ENCODE measurements at regions not wholly inside any gene's neighbourhood (a gene's known extent, or its start where the extent isn't known, plus 50 kb on each side); places are given as distances from the start of the nearest gene placed in this dataset.

GRCh38 chr1:87791931-87792740 is 463.5 kb downstream of the LMO4 start:
- no peak overlapping the region for H3K4me3 ChIP-seq (ENCODE audit: low read length in 2 of 2)
- H3K9me3 ChIP-seq (replicated peaks in 1 of 2; ENCODE audit: control insufficient read depth in 2 of 2, insufficient read depth in 1 of 2, low read depth in 1 of 2, low read length in 2 of 2): no peaks in the 10 kb centered on the region
- no peak overlapping the region for H3K4ac ChIP-seq (ENCODE audit: low read length)
- H2AK5ac ChIP-seq (ENCODE audit: low read depth, low read length): no peak overlapping the region
- H3K18ac ChIP-seq (ENCODE audit: low read length): no peak overlapping the region
- no peaks in the 10 kb centered on the region for H3K4me1 ChIP-seq (ENCODE audit: control insufficient read depth in 2 of 2, insufficient read depth in 1 of 2, low read depth in 1 of 2, low read length in 2 of 2)
- H2BK120ac ChIP-seq (ENCODE audit: low read depth, low read length): no peak overlapping the region
- H3K79me1 ChIP-seq (ENCODE audit: low read depth, low read length): no peaks in the 10 kb centered on the region
- no peak overlapping the region for H3K14ac ChIP-seq (ENCODE audit: low read length)
- H4K91ac ChIP-seq (ENCODE audit: low read depth, low read length, poor library complexity): no peak overlapping the region
- no peak overlapping the region for H3K4me2 ChIP-seq (ENCODE audit: insufficient read depth, low read length, poor library complexity, severe bottlenecking)
- no peak overlapping the region for H3K23ac ChIP-seq (ENCODE audit: low read depth, low read length, poor library complexity)
- no peak overlapping the region for H2BK12ac ChIP-seq (ENCODE audit: low read length)
- H3K9ac ChIP-seq (ENCODE audit: low read depth, low read length, poor library complexity): no peak overlapping the region
- H3K27ac ChIP-seq (replicated peaks; ENCODE audit: low read length): no peak overlapping the region
- H3K27me3 ChIP-seq (ENCODE audit: control insufficient read depth in 3 of 3, insufficient read depth in 3 of 3, low read depth in 1 of 3, low read length in 3 of 3): no peaks in the 10 kb centered on the region
- H2AFZ ChIP-seq (ENCODE audit: low read length): no peak overlapping the region
- no peak overlapping the region for H2BK15ac ChIP-seq (ENCODE audit: low read length)
- H2BK5ac ChIP-seq (ENCODE audit: low read length): no peak overlapping the region
- no peak overlapping the region for H4K8ac ChIP-seq (ENCODE audit: low read depth, low read length)
- DNase-seq (ENCODE audit: low spot score): no peak
- WGBS, 2 donors (ENCODE audit: extremely low coverage in 2 of 2, insufficient read length in 2 of 2, insufficient replicate concordance in 1 of 2): no CpG with 5 or more reads among the region's 3 CpGs
- H3K36me3 ChIP-seq (replicated peaks in 1 of 2; ENCODE audit: control insufficient read depth in 2 of 2, insufficient read depth in 2 of 2, low read length in 2 of 2): no peaks in the 10 kb centered on the region

DNA sequence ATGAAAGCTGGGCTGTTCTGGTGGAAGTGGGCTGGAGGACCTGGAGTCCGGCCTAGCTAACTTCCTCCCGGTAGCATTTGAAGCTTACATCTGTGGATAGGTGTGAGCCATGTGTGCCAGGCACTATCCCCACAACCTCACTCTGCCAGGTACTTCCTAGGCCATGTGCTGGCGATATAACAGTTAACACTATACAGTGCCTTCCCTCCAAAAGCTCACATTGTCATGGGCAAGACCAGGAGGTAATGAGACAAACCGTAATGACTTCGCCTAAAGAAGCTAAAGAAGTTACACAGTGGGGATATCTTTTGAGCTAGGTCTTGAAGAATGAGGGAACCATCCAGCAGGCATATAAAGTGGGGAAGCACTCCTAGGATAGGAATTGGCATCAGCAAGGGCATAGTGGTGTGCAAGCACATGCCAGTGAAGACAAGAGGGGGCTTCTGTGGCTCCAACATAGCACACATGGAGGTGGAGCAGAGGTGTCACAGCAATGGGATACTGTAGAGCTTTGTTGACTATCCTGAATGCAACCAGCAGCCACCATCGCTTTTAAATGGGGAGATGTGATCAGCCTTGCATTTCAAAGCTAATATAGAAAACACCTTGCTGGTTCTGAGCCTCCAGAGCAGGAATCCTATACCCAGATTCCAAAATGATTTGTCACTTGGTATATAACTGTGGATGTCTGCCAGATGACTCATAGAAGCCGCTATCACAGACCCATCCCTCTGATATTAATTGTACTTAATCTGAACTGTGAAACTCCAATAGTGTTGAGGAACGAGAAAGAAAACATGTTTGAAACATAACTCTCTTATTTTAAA is 466.3 kb downstream of the LMO4 start:
- Histone ChIP-seq H4K91ac (ENCODE audit: low read depth, low read length, poor library complexity) (peak overlapping the region; percentile 46), H2BK120ac (ENCODE audit: low read depth, low read length) (no peak overlapping the region), H3K4ac (ENCODE audit: low read length) (no peak overlapping the region), H3K9ac (ENCODE audit: low read depth, low read length, poor library complexity) (no peak overlapping the region), H2BK15ac (ENCODE audit: low read length) (no peak overlapping the region), H2AK5ac (ENCODE audit: low read depth, low read length) (no peak overlapping the region), H3K9me3 (replicated peaks in 1 of 2; ENCODE audit: control insufficient read depth in 2 of 2, insufficient read depth in 1 of 2, low read depth in 1 of 2, low read length in 2 of 2) (no peaks in the 10 kb centered on the region), H3K23ac (ENCODE audit: low read depth, low read length, poor library complexity) (no peak overlapping the region), H3K79me1 (ENCODE audit: low read depth, low read length) (no peaks in the 10 kb centered on the region), H2BK5ac (ENCODE audit: low read length) (no peak overlapping the region), H3K18ac (ENCODE audit: low read length) (no peak overlapping the region), H3K36me3 (replicated peaks in 1 of 2; ENCODE audit: control insufficient read depth in 2 of 2, insufficient read depth in 2 of 2, low read length in 2 of 2) (no peaks in the 10 kb centered on the region), H3K4me3 (ENCODE audit: low read length in 2 of 2) (no peak overlapping the region), H3K4me2 (ENCODE audit: insufficient read depth, low read length, poor library complexity, severe bottlenecking) (no peak overlapping the region), H4K8ac (ENCODE audit: low read depth, low read length) (no peak overlapping the region), H2BK12ac (ENCODE audit: low read length) (no peak overlapping the region), H3K27me3 (ENCODE audit: control insufficient read depth in 3 of 3, insufficient read depth in 3 of 3, low read depth in 1 of 3, low read length in 3 of 3) (no peaks in the 10 kb centered on the region), H2AFZ (ENCODE audit: low read length) (no peak overlapping the region), H3K4me1 (ENCODE audit: control insufficient read depth in 2 of 2, insufficient read depth in 1 of 2, low read depth in 1 of 2, low read length in 2 of 2) (no peaks in the 10 kb centered on the region), H3K27ac (replicated peaks; ENCODE audit: low read length) (no peak overlapping the region), H3K14ac (ENCODE audit: low read length) (no peak overlapping the region)
- no CpG with 5 or more reads among the region's 8 CpGs for WGBS, 2 donors (ENCODE audit: extremely low coverage in 2 of 2, insufficient read length in 2 of 2, insufficient replicate concordance in 1 of 2)
- DNase-seq (ENCODE audit: low spot score): no peak

- H2BK15ac ChIP-seq (ENCODE audit: low read length): no peak overlapping the region
- no peak overlapping the region for H4K8ac ChIP-seq (ENCODE audit: low read depth, low read length)
- WGBS, 2 donors (ENCODE audit: extremely low coverage in 2 of 2, insufficient read length in 2 of 2, insufficient replicate concordance in 1 of 2): no CpG with 5 or more reads among the region's 3 CpGs
- no peaks in the 10 kb centered on the region for H3K9me3 ChIP-seq (replicated peaks in 1 of 2; ENCODE audit: control insufficient read depth in 2 of 2, insufficient read depth in 1 of 2, low read depth in 1 of 2, low read length in 2 of 2)
- H3K27ac ChIP-seq (replicated peaks; ENCODE audit: low read length): no peak overlapping the region
- H3K36me3 ChIP-seq (replicated peaks in 1 of 2; ENCODE audit: control insufficient read depth in 2 of 2, insufficient read depth in 2 of 2, low read length in 2 of 2): no peaks in the 10 kb centered on the region
- H3K4me2 ChIP-seq (ENCODE audit: insufficient read depth, low read length, poor library complexity, severe bottlenecking): no peak overlapping the region
- H3K4me1 ChIP-seq (ENCODE audit: control insufficient read depth in 2 of 2, insufficient read depth in 1 of 2, low read depth in 1 of 2, low read length in 2 of 2): no peaks in the 10 kb centered on the region
- no peak overlapping the region for H3K9ac ChIP-seq (ENCODE audit: low read depth, low read length, poor library complexity)
- H3K4ac ChIP-seq (ENCODE audit: low read length): no peak overlapping the region
- no peak overlapping the region for H2BK120ac ChIP-seq (ENCODE audit: low read depth, low read length)
- H4K91ac ChIP-seq (ENCODE audit: low read depth, low read length, poor library complexity): no peak overlapping the region
- H3K4me3 ChIP-seq (ENCODE audit: low read length in 2 of 2): no peak overlapping the region
- H2BK5ac ChIP-seq (ENCODE audit: low read length): no peak overlapping the region
- no peaks in the 10 kb centered on the region for H3K27me3 ChIP-seq (ENCODE audit: control insufficient read depth in 3 of 3, insufficient read depth in 3 of 3, low read depth in 1 of 3, low read length in 3 of 3)
- no peak overlapping the region for H3K18ac ChIP-seq (ENCODE audit: low read length)
- no peak for DNase-seq (ENCODE audit: low spot score)
- no peak overlapping the region for H3K23ac ChIP-seq (ENCODE audit: low read depth, low read length, poor library complexity)
- no peak overlapping the region for H2AK5ac ChIP-seq (ENCODE audit: low read depth, low read length)
- H3K14ac ChIP-seq (ENCODE audit: low read length): no peak overlapping the region
- H3K79me1 ChIP-seq (ENCODE audit: low read depth, low read length): no peaks in the 10 kb centered on the region
- H2AFZ ChIP-seq (ENCODE audit: low read length): no peak overlapping the region
- no peak overlapping the region for H2BK12ac ChIP-seq (ENCODE audit: low read length)
Observed at GRCh38 chr1:87795615-87796337, 467.1 kb downstream of the LMO4 start.

DNA sequence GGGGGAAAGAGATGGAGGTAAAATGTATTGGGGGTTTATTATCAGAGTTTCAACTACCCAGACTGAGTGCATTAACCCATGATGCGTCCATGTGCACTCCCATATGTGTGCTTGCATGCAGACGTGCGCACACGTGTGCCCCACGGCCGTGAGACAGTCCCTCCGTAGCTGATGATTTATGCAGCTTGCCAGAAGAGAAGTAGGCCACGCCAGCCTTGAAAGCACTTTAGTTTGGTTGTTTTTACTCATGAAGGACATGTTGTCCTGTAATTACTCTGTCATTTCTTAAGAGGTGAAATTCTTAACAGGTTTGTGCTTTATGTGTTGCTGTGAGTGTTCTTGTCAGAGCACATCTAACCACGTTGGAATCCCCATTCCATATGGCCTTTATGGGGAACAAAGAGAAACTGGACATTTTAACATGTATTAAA is 467.8 kb downstream of the LMO4 start:
- DNase-seq (ENCODE audit: low spot score): no peak
- no peak overlapping the region for H3K23ac ChIP-seq (ENCODE audit: low read depth, low read length, poor library complexity)
- peak overlapping the region; percentile 44 for H3K18ac ChIP-seq (ENCODE audit: low read length)
- H4K91ac ChIP-seq (ENCODE audit: low read depth, low read length, poor library complexity): no peak overlapping the region
- H3K9me3 ChIP-seq (replicated peaks in 1 of 2; ENCODE audit: control insufficient read depth in 2 of 2, insufficient read depth in 1 of 2, low read depth in 1 of 2, low read length in 2 of 2): no peaks in the 10 kb centered on the region
- H3K9ac ChIP-seq (ENCODE audit: low read depth, low read length, poor library complexity): no peak overlapping the region
- no CpG with 5 or more reads among the region's 9 CpGs for whole genome bisulfite sequencing, 2 donors (ENCODE audit: extremely low coverage in 2 of 2, insufficient read length in 2 of 2, insufficient replicate concordance in 1 of 2)
- H2AFZ ChIP-seq (ENCODE audit: low read length): no peak overlapping the region
- no peak overlapping the region for H2BK5ac ChIP-seq (ENCODE audit: low read length)
- H3K36me3 ChIP-seq (replicated peaks in 1 of 2; ENCODE audit: control insufficient read depth in 2 of 2, insufficient read depth in 2 of 2, low read length in 2 of 2): no peaks in the 10 kb centered on the region
- no peak overlapping the region for H4K8ac ChIP-seq (ENCODE audit: low read depth, low read length)
- H3K4ac ChIP-seq (ENCODE audit: low read length): no peak overlapping the region
- no peak overlapping the region for H2BK12ac ChIP-seq (ENCODE audit: low read length)
- H3K79me1 ChIP-seq (ENCODE audit: low read depth, low read length): no peaks in the 10 kb centered on the region
- H2BK15ac ChIP-seq (ENCODE audit: low read length): no peak overlapping the region
- H3K27me3 ChIP-seq (ENCODE audit: control insufficient read depth in 3 of 3, insufficient read depth in 3 of 3, low read depth in 1 of 3, low read length in 3 of 3): no peaks in the 10 kb centered on the region
- H3K4me2 ChIP-seq (ENCODE audit: insufficient read depth, low read length, poor library complexity, severe bottlenecking): no peak overlapping the region
- no peak overlapping the region for H2BK120ac ChIP-seq (ENCODE audit: low read depth, low read length)
- no peak overlapping the region for H3K14ac ChIP-seq (ENCODE audit: low read length)
- no peak overlapping the region for H3K4me3 ChIP-seq (ENCODE audit: low read length in 2 of 2)
- no peaks in the 10 kb centered on the region for H3K4me1 ChIP-seq (ENCODE audit: control insufficient read depth in 2 of 2, insufficient read depth in 1 of 2, low read depth in 1 of 2, low read length in 2 of 2)
- H3K27ac ChIP-seq (replicated peaks; ENCODE audit: low read length): no peak overlapping the region
- H2AK5ac ChIP-seq (ENCODE audit: low read depth, low read length): no peak overlapping the region
